ENCODE measurements at regions not wholly inside any gene's neighbourhood (a gene's known extent, or its start where the extent isn't known, plus 50 kb on each side); places are given as distances from the start of the nearest gene placed in this dataset.
A peak's percentile ranks its signal among the peaks of the same experiment; 100 is the strongest.
"Not testable (repeated sequence)": the region's sequence is repeated elsewhere in the genome, so short reads cannot be mapped to it uniquely, and the experiment has no call there.

- DNase-seq, result no peak
Observed at GRCh38 chrX:124426288-124427169, 80.2 kb downstream of the SH2D1A start.

- DNase-seq, result no peak
Observed at GRCh38 chrX:124433186-124433585, 86.8 kb downstream of the SH2D1A start.

GRCh38 chrX:124435616-124436015 lies 89.3 kb downstream of the SH2D1A start:
- peak; percentile 37 for DNase-seq

DNA sequence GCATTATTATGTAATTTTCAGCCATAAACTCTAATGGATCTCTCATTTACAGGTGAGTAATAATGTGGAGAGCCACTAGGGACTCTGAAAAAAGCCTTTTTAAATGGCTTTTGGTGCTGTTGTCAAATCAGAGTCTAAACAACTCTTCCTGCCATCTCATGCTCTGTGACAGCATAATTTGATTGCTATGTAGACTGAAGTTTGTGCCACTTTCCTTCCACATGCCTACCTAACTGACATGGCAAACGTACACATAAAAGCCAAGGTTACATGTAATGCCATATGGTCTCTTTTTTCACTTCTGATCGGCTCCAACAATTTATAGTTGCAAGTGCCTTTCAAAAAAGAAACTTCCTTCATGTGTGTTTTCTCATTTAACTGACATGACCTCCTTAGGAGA lies 94.3 kb downstream of the SH2D1A start:
- DNase-seq, result no peak

DNA sequence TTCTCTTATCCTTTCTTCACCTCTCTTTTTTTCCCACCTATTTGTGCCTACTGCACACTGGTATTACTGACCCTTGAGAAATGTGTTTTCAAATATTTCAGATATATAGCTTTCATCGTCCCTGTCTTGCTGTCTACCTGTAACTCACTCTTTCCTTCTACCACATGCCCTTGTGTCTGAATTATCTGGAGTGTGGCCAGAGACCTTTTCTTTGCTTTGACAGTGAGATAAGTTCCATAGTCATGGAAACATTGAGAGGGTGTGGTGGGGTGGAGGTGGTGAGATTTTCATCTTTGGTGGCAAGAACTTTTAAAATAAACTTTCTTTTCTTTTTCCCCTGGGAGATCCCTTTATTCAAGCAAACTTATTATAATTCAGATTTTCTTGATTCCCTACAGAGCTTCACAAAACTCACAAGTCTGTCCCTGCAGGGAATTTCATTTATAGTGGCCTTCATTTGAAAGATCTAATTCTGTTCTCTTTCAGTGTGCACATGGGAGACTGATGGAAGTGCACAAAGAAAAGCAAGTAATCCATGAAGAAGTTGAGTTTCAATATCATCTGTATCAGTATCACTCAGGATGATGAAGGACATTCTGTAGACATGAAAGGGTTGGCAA lies 95.7 kb downstream of the SH2D1A start:
- no peak for DNase-seq

- DNase-seq, result no peak
Observed at GRCh38 chrX:124455966-124456365, 109.6 kb downstream of the SH2D1A start.

- not testable (repeated sequence) for DNase-seq
Observed at GRCh38 chrX:124459851-124460250, 113.5 kb downstream of the SH2D1A start.

- DNase-seq, result peak; percentile 48
Observed at GRCh38 chrX:124462931-124463330, 116.6 kb downstream of the SH2D1A start.

DNA sequence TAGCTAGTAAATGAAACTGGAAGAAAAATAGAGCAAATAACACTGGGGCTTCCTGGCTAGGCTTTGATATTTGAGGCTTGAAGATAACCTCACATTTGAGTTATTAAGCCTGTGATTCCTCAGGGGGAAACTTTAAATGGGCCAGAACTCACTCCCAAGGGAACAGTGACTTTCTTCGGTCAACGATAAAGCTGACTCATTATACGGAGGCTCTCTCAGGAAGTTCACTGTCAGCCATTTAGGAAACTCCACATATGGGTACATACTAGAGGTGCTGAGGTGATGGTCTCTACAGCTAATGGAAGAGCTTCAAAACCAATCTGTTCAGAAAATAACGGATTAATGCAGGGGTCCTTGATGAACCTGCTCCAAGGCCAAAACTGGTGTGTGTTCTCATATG lies 120.8 kb downstream of the SH2D1A start:
- DNase-seq, result no peak

- no peak for DNase-seq
Observed at GRCh38 chrX:124475358-124475757, 129.0 kb downstream of the SH2D1A start.

DNA sequence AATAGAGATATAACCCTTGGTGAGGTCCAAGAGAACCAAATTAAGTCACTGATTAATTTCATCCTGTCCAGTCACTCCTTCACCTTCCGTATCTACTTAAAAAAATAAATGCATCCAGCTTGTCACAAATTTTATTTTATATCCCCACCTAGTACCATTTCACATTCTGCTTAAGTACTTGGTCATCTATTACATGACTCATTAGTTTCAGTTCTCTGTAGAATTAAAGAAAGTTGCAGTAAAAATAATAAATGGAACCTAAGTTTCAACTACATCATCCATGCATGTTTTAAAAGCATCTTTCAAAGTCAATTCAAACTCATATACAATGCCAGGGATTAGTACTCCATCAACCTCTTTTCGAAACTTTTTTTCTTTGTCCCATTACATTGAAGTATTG lies 130.2 kb downstream of the SH2D1A start:
- no peak for DNase-seq

- no peak for DNase-seq
Observed at GRCh38 chrX:124478046-124478445, 131.7 kb downstream of the SH2D1A start.

DNA sequence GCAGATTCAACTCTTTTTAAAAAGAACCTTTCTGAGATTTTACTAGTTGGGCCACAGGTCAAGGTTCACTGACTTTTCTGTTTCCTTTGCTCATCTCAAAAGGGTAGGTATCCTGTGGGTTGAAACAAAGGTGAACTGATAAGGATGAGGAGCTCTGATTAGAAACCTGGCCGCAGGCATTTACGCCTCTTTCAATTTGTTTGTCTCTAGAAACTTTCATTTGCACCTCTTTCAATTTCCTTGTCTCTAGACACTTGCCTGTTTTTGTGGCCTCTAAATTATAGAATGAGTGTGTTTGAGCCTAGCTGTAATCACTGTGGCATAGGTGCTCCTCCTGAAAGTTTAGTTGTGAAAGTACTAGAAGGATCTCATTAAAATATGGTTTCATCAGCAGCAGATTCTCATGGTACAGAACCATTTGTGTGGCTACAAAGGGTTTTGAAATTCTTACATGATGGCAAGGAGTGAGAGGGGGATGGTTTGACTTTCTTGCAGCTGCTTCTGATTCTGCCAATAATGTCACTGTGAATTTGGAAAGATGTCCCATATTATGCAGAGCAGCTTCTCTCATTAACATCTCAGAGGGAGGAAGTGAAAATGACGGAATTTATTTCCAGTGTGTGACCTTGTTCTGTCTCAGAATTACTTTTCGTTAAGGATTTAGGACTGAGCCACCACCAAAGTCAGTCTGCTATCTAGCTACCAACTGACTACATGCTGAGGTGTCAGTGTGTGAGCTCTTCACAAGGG lies 142.2 kb downstream of the SH2D1A start:
- DNase-seq, result no peak

DNA sequence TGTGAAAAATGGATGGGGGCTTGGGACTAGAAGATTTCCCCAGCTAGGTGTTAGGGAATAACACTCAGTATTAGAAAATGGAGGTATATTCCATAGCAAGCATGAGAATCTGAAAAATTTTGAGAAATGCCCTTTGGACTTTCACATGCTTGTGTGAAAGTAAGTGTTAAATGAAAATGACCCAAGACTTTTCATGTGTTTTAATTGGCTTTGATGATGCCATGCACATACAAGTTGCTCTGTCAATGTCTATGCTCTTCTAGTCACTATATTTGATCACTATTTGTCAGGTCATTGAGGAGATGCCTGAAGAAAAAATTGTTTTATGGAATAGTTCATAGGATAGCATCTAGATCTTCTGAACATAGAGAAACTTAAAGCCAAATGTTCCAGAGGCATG lies 147.6 kb downstream of the SH2D1A start:
- DNase-seq, result no peak

DNA sequence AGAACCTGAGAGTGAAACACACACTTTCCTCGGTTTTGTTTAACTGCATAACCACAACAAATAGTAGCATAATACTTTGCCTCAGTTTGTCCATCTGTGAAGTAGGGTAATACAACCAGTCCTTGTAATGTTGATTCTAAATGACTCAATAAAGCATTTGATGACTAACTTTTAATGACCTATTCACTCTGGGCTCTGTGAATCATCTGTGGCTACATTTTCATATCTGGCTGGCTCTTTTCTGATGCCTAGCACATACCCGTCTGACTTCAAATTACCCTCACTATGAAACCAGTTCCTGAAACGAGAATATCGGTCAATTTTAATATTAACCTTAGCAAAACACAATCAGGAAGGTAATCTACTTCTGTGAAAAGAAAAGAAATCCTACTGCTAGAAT lies 151.0 kb downstream of the SH2D1A start:
- DNase-seq, result no peak

- no peak for DNase-seq
Observed at GRCh38 chrX:124501586-124501985, 155.2 kb downstream of the SH2D1A start.

DNA sequence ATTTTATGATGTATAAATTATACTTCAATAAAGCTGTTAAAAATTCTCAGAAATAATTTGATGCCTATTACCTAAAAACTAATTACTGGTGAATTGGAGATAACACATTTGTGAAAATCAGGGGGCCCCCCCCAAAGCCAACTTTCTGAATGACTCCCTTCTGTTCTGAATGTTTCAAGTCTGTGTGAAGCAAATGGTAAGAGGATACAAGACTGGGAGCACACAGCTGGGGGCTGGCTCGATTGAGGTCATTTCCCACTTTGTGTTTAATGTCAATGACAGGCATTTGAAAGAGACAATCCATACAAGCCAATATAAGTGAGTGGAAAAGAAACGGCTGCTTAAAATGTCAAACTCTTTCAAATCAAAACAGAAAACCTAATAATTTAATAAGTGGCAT lies 155.8 kb downstream of the SH2D1A start:
- no peak for DNase-seq

DNA sequence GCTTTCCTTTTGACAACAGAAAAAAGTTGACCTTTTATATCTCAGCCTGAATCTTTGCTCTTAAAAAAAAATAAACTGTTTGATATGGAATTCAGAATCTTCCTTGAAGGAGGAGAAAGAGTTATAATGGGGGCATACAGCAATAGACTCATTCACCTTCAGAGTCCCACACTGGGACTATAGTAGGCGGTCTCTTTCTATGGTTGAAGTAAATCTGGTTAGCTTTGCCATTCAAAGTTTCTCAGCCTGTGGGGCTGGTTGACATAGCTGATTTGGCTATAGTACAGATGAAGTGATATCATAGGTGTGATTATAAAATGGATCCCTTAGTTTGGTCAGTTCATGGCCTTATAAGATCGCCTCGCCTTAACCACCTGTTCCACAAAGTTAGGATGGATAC lies 156.2 kb downstream of the SH2D1A start:
- DNase-seq, result no peak

DNA sequence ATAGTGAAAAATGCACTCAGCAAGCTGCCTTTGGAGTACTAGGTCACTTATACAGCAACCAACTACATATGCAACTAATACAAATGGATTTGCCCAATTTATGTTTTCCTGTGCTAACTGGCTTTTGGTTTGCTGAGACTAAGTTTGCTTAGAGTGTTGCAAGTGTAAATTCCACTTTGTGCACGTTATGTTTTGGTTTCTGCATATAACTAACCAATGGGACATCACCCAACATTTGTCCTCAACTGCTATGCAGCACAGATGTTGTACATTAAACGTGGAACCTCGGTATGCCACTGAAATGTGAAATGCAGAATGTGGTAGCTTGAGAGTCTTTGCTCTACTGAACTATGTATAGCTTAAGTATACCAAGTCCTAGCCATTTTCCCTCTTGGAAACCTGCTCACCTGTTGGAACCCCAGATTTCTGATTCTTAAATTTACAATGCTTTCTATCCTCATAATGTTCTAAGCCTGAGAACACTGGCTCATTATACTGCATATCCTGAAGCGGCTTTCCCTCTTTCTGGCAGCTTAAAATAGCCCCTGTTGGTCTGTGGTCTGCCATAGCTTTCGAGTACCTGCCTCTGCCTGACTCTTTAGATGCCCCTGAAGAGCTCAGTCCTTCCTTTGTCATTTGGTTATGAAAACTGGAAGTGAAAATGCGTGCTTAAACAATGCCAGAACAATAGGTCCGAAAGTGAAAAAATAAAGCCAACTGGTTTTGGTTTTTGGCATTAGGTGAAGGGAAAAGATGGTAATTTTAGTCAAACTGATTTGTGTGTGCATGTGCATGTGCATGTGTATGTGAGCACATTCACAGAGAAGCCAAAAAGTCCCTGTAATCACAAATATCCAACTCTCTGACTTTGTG lies 158.0 kb downstream of the SH2D1A start:
- DNase-seq, result no peak

DNA sequence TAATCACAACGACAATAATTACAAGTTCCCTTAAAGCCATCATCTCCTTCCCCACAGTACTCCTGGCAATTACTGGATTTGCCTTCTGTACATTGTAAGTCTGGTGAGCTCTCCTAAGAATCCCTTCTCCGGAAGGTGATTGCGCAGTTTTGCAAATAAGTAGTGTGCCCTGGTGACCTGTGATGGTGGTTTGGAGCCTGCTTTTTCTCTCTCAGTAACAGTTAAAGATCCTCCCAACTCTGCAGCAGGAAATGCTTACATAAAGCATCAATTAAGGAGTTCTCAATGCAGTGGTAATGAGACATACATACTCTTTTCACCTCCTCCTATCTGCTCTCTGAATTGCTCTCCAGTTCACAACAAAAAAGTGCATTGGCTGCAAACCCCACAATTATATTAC lies 159.7 kb downstream of the SH2D1A start:
- DNase-seq, result no peak

GRCh38 chrX:124507246-124507645 lies 160.9 kb downstream of the SH2D1A start:
- DNase-seq, result no peak

- DNase-seq, result no peak
Observed at GRCh38 chrX:124518885-124519284, 172.5 kb downstream of the SH2D1A start.

- DNase-seq, result no peak
Observed at GRCh38 chrX:124524852-124525251, 178.5 kb downstream of the SH2D1A start.
